K562 (cell line): ENCODE measurements at regions not wholly inside any gene's neighbourhood (a gene's known extent, or its start where the extent isn't known, plus 50 kb on each side); places are given as distances from the start of the nearest gene placed in this dataset.

Source experiments
- CBX8 ChIP-seq: fragments of 200-600 bp; sonication (generic); IDR thresholded peaks from 2 replicates; pipeline ENCODE4 v1.6.1; 2012; ENCODE audit warnings: borderline replicate concordance, mixed run types, low read depth, mild to moderate bottlenecking, moderate library complexity, mixed read lengths, low read length, control low read depth, inconsistent platforms; ENCODE audit not compliant: poor library complexity, severe bottlenecking; ENCODE audit errors: extremely low read depth
- CEBPB ChIP-seq: fragments of 450-650 bp; IDR thresholded peaks from 2 replicates; pipeline ENCODE4 v1.6.1; 2016; ENCODE audit warnings: missing genetic modification characterization, missing compliant biosample characterization
- CREM ChIP-seq: IDR thresholded peaks from 2 replicates; pipeline ENCODE4 v1.6.1; 2014; ENCODE audit warnings: antibody characterized with exemption, low read depth
- CTCF ChIP-seq, 3 experiments: IDR thresholded peaks in 2 of 3; conservative IDR thresholded peaks in 1 of 3; 2 replicates each; pipeline ENCODE4 v1.5.1; 2011 to 2012; ENCODE audit warnings: low read length in 3 of 3, mild to moderate bottlenecking in 3 of 3, control low read depth in 2 of 3, improper control_type of control experiment in 1 of 3, inconsistent platforms in 1 of 3, low read depth in 1 of 3, mixed read lengths in 1 of 3, moderate library complexity in 1 of 3; ENCODE audit not compliant: insufficient read depth in 2 of 3
- ETV5 ChIP-seq: sonication (generic); formaldehyde crosslinking; IDR thresholded peaks from 2 replicates; pipeline ENCODE4 v1.4.0; 2020; ENCODE audit warnings: low read depth, mild to moderate bottlenecking, missing genetic modification reagents
- PHF8 ChIP-seq: fragments of 200-600 bp; sonication (generic); IDR thresholded peaks from 2 replicates; pipeline ENCODE4 v1.6.1; 2012; ENCODE audit warnings: mixed run types, mild to moderate bottlenecking, inconsistent platforms, low read length, moderate library complexity, borderline replicate concordance
- POLR2AphosphoS5 ChIP-seq: IDR thresholded peaks from 2 replicates; pipeline ENCODE4 v1.6.1; 2011; ENCODE audit warnings: mild to moderate bottlenecking, low read depth, low read length, moderate library complexity; ENCODE audit not compliant: control insufficient read depth, insufficient read depth
- RAD21 ChIP-seq, 2 experiments: fragments of 250-450 bp in 1 of 2; fragments of 450-650 bp in 1 of 2; sonication (Bioruptor Pico) in 1 of 2; formaldehyde crosslinking in 1 of 2; IDR thresholded peaks in 1 of 2; conservative IDR thresholded peaks in 1 of 2; 2 replicates each; pipeline versions ENCODE4 v1.4.0 to v1.8.0; 2020 to 2022; ENCODE audit warnings: mild to moderate bottlenecking in 2 of 2, moderate library complexity in 1 of 2
- SIN3A ChIP-seq, 2 experiments: fragments of 150-350 bp in 1 of 2; IDR thresholded peaks; 2 replicates each; pipeline ENCODE4 v1.6.1; 2011 to 2016; ENCODE audit warnings: borderline replicate concordance in 2 of 2, low read depth in 2 of 2, low read length in 2 of 2, mild to moderate bottlenecking in 2 of 2, moderate library complexity in 2 of 2; ENCODE audit not compliant: control insufficient read depth in 1 of 2
- SREBF2 ChIP-seq: sonication (generic); formaldehyde crosslinking; IDR thresholded peaks from 2 replicates; pipeline ENCODE4 v1.4.0; 2020; ENCODE audit warnings: mild to moderate bottlenecking, missing genetic modification reagents
- ZFX ChIP-seq: sonication (generic); formaldehyde crosslinking; IDR thresholded peaks from 2 replicates; pipeline ENCODE4 v1.8.0; 2022; ENCODE audit warnings: mild to moderate bottlenecking, missing genetic modification reagents, moderate library complexity
- TF ChIP-seq, protein P1 (sequence below): sonication (generic); formaldehyde crosslinking; IDR thresholded peaks from 2 replicates; pipeline ENCODE4 v1.8.0; 2022; ENCODE audit warnings: missing genetic modification reagents, mild to moderate bottlenecking, borderline replicate concordance

DNA sequence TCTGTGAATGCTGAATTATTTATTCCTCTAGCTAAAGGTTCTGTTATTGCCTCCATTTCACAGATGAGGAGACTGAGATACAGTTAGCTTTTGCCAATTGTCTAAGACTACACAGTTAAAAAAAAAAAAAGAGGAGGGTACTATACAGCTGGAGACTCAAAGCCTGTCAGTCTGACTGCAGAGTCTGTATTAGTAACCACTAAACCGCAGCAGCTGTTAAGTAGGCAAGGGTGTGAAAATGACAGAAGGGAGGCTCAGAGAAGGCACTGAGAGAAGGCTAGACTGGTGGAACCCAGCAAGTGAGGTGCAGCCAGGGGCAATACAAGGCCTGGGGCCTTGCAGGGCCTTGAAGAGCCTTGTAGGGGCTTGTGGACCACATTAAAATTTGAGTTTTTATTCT is 181.2 kb downstream of the CSNK2A3 start:
- no peak for TF ChIP-seq ZFX (CRISPR knock-in tag)
- no peak for TF ChIP-seq CEBPB
- TF ChIP-seq SREBF2 (CRISPR knock-in tag): no peak
- no peak for TF ChIP-seq CREM
- no peak for TF ChIP-seq CBX8
- no peak for TF ChIP-seq POLR2AphosphoS5
- no peak for TF ChIP-seq SIN3A (IDR thresholded peaks at IDR 0.05; ENCODE audit: borderline replicate concordance in 2 of 2, control insufficient read depth in 1 of 2, low read depth in 2 of 2, low read length in 2 of 2)
- TF ChIP-seq, protein P1, sequence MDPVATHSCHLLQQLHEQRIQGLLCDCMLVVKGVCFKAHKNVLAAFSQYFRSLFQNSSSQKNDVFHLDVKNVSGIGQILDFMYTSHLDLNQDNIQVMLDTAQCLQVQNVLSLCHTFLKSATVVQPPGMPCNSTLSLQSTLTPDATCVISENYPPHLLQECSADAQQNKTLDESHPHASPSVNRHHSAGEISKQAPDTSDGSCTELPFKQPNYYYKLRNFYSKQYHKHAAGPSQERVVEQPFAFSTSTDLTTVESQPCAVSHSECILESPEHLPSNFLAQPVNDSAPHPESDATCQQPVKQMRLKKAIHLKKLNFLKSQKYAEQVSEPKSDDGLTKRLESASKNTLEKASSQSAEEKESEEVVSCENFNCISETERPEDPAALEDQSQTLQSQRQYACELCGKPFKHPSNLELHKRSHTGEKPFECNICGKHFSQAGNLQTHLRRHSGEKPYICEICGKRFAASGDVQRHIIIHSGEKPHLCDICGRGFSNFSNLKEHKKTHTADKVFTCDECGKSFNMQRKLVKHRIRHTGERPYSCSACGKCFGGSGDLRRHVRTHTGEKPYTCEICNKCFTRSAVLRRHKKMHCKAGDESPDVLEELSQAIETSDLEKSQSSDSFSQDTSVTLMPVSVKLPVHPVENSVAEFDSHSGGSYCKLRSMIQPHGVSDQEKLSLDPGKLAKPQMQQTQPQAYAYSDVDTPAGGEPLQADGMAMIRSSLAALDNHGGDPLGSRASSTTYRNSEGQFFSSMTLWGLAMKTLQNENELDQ (CRISPR knock-in tag): no peak
- no peak for TF ChIP-seq RAD21 (CRISPR knock-in tag; conservative IDR thresholded peaks at IDR 0.05 in 1 of 2, IDR thresholded peaks at IDR 0.05 in 1 of 2)
- TF ChIP-seq CTCF (IDR thresholded peaks at IDR 0.05 in 2 of 3, conservative IDR thresholded peaks at IDR 0.05 in 1 of 3; ENCODE audit: insufficient read depth in 2 of 3, low read depth in 1 of 3, low read length in 3 of 3): no peak
- no peak for TF ChIP-seq ETV5 (CRISPR knock-in tag)
- no peak for TF ChIP-seq PHF8
